ENCODE measurements at regions not wholly inside any gene's neighbourhood (a gene's known extent, or its start where the extent isn't known, plus 50 kb on each side); places are given as distances from the start of the nearest gene placed in this dataset.

DNA sequence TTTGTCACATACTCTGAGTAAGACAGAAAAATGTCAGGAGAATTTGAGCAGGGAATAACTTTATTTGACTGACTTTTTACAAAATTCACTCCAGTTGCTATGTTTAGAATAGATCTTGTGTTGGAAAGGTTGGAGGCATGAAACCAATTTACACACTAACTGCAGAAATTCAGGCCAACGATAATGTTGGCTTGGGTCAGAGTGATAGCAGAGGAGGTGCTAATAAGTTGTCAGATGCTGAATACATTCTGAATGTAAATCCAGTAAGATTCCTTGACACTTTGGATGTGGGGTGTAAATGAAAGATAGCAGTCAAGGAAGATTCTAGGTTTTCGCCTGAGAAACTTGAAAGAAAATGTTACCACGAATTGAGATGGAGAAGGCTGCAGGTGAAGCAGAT, 502.5 kb upstream of the GHITM start:
- TF ChIP-seq EZH2phosphoT487 (IDR thresholded peaks at IDR 0.05; ENCODE audit: low read depth) = no peak
- TF ChIP-seq, protein P1, sequence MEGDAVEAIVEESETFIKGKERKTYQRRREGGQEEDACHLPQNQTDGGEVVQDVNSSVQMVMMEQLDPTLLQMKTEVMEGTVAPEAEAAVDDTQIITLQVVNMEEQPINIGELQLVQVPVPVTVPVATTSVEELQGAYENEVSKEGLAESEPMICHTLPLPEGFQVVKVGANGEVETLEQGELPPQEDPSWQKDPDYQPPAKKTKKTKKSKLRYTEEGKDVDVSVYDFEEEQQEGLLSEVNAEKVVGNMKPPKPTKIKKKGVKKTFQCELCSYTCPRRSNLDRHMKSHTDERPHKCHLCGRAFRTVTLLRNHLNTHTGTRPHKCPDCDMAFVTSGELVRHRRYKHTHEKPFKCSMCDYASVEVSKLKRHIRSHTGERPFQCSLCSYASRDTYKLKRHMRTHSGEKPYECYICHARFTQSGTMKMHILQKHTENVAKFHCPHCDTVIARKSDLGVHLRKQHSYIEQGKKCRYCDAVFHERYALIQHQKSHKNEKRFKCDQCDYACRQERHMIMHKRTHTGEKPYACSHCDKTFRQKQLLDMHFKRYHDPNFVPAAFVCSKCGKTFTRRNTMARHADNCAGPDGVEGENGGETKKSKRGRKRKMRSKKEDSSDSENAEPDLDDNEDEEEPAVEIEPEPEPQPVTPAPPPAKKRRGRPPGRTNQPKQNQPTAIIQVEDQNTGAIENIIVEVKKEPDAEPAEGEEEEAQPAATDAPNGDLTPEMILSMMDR (IDR thresholded peaks at IDR 0.05; ENCODE audit: low read depth, low read length) = no peak
- Histone ChIP-seq H4K20me1 (ENCODE audit: insufficient read depth, low read length) (no peaks in the 10 kb centered on the region), H3K36me3 (replicated peaks; ENCODE audit: low read depth, low read length) (no peaks in the 10 kb centered on the region), H3K79me2 (ENCODE audit: low read length) (no peaks in the 10 kb centered on the region), H3K9ac (ENCODE audit: low read length) (no peak overlapping the region), H3K4me1 (ENCODE audit: low read length) (peaks cover 11% of the 10 kb centered on the region), H3K9me3 (ENCODE audit: insufficient read depth, low read length) (no peaks in the 10 kb centered on the region), H3K27ac (ENCODE audit: low read length) (no peak overlapping the region), H3K27me3 (ENCODE audit: low read depth, low read length) (no peaks in the 10 kb centered on the region), H3K4me2 (ENCODE audit: low read length) (no peak overlapping the region), H2AFZ (ENCODE audit: low read depth, low read length) (no peak overlapping the region), H3K4me3 (ENCODE audit: low read length) (no peak overlapping the region)

DNA sequence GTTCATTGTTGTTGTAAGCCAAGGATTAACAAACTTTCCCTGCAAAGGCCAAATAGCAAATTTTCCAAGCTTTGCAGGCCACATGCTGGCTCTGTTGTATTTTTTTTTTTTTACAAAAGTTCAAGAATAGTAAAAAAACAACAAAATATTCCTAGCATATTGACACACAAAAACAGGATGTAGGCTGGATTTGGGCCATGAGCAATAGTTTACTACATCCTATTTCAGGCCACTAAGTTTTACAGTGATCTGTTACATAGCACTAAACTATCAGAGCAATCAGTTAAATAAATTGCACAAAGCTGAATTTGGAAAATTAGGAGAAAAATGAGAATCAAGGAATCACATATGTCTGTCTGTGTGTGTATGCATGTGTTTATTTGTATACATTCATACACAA, 491.8 kb upstream of the GHITM start:
- no peaks in the 10 kb centered on the region for H3K9me3 ChIP-seq (ENCODE audit: insufficient read depth, low read length)
- TF ChIP-seq, protein P1 (IDR thresholded peaks at IDR 0.05; ENCODE audit: low read depth, low read length) = no peak
- TF ChIP-seq EZH2phosphoT487 (IDR thresholded peaks at IDR 0.05; ENCODE audit: low read depth) = no peak
- H3K27me3 ChIP-seq (ENCODE audit: low read depth, low read length) = no peaks in the 10 kb centered on the region
- no peak overlapping the region for H3K27ac ChIP-seq (ENCODE audit: low read length)
- no peak overlapping the region for H2AFZ ChIP-seq (ENCODE audit: low read depth, low read length)
- no peaks in the 10 kb centered on the region for H3K4me1 ChIP-seq (ENCODE audit: low read length)
- H3K36me3 ChIP-seq (replicated peaks; ENCODE audit: low read depth, low read length) = no peaks in the 10 kb centered on the region
- no peak overlapping the region for H3K4me3 ChIP-seq (ENCODE audit: low read length)
- H3K79me2 ChIP-seq (ENCODE audit: low read length) = no peaks in the 10 kb centered on the region
- no peak overlapping the region for H3K4me2 ChIP-seq (ENCODE audit: low read length)
- no peaks in the 10 kb centered on the region for H4K20me1 ChIP-seq (ENCODE audit: insufficient read depth, low read length)
- no peak overlapping the region for H3K9ac ChIP-seq (ENCODE audit: low read length)

DNA sequence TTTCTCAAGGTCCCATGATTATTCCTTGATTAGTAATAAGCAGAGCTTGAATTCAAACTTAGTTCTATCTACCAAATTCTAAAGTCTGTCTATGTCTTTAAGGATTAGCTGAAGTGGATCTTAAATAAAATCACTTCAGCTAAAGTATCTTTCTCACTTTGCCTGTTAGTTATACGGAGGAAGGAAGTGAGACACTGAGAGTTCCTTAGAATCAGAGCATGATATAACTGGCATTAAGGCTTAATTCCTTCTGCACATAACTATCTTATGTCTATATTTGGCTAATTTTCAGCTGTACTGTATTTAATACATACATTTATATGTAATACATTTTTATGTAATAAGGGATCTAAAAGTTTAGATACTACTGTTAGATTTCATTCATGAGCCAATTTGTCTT, 491.1 kb upstream of the GHITM start:
- Histone ChIP-seq H3K9ac (ENCODE audit: low read length) (no peak overlapping the region), H3K4me2 (ENCODE audit: low read length) (no peak overlapping the region), H3K36me3 (replicated peaks; ENCODE audit: low read depth, low read length) (no peaks in the 10 kb centered on the region), H3K4me1 (ENCODE audit: low read length) (no peaks in the 10 kb centered on the region), H3K27ac (ENCODE audit: low read length) (no peak overlapping the region), H3K27me3 (ENCODE audit: low read depth, low read length) (no peaks in the 10 kb centered on the region), H3K79me2 (ENCODE audit: low read length) (no peaks in the 10 kb centered on the region), H4K20me1 (ENCODE audit: insufficient read depth, low read length) (no peaks in the 10 kb centered on the region), H2AFZ (ENCODE audit: low read depth, low read length) (no peak overlapping the region), H3K9me3 (ENCODE audit: insufficient read depth, low read length) (no peaks in the 10 kb centered on the region), H3K4me3 (ENCODE audit: low read length) (no peak overlapping the region)
- no peak for TF ChIP-seq EZH2phosphoT487 (IDR thresholded peaks at IDR 0.05; ENCODE audit: low read depth)
- TF ChIP-seq, protein P1 (IDR thresholded peaks at IDR 0.05; ENCODE audit: low read depth, low read length) = no peak

DNA sequence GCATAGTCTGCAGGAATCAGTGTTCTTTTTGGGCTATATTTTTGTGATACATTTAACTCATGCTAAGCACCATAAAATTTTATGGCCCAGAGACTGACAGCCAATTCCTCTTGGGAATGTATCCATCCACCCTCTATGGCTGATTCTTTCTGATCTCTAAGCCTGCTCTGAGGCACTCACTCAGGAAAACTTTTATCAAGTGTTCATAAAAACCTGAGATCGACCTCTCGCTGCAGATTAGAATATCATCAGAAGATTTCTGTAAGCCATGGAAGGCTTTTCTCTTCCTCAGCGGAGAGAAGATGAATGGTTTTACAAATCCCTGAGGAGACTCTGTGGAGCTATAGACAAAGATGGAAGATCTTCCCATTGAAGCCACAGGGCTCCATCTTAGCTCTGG, 489.8 kb upstream of the GHITM start:
- Histone ChIP-seq H3K79me2 (ENCODE audit: low read length) (no peaks in the 10 kb centered on the region), H2AFZ (ENCODE audit: low read depth, low read length) (no peak overlapping the region), H3K27me3 (ENCODE audit: low read depth, low read length) (no peaks in the 10 kb centered on the region), H4K20me1 (ENCODE audit: insufficient read depth, low read length) (no peaks in the 10 kb centered on the region), H3K4me1 (ENCODE audit: low read length) (no peaks in the 10 kb centered on the region), H3K9me3 (ENCODE audit: insufficient read depth, low read length) (no peaks in the 10 kb centered on the region), H3K27ac (ENCODE audit: low read length) (no peak overlapping the region), H3K4me3 (ENCODE audit: low read length) (no peak overlapping the region), H3K36me3 (replicated peaks; ENCODE audit: low read depth, low read length) (no peaks in the 10 kb centered on the region), H3K4me2 (ENCODE audit: low read length) (no peak overlapping the region), H3K9ac (ENCODE audit: low read length) (no peak overlapping the region)
- TF ChIP-seq EZH2phosphoT487 (IDR thresholded peaks at IDR 0.05; ENCODE audit: low read depth) = no peak
- TF ChIP-seq, protein P1 (IDR thresholded peaks at IDR 0.05; ENCODE audit: low read depth, low read length) = no peak
